Transverse colon (tissue), 4 donors: ENCODE measurements at regions not wholly inside any gene's neighbourhood (a gene's known extent, or its start where the extent isn't known, plus 50 kb on each side); places are given as distances from the start of the nearest gene placed in this dataset.

ENCODE experiments used
- DNase-seq: peaks from one replicate; pipeline ENCODE4 v3.0.0-alpha.2; 2019
- H3K27ac ChIP-seq, 4 donors: fragments of 200-600 bp; sonication (generic); 2 replicates each; pipeline ENCODE4 v1.5.1; 2016 to 2018; ENCODE audit warnings: inconsistent platforms in 4 of 4
- H3K27me3 ChIP-seq: fragments of 200-600 bp; sonication (generic); 2 replicates; pipeline ENCODE4 v1.5.1; 2017; ENCODE audit warnings: inconsistent platforms
- H3K36me3 ChIP-seq, 4 donors: fragments of 200-600 bp; sonication (generic); 2 replicates each; pipeline ENCODE4 v1.5.1; 2017 to 2019; ENCODE audit warnings: inconsistent platforms in 4 of 4
- H3K4me1 ChIP-seq, 4 donors: fragments of 200-600 bp; sonication (generic); 2 replicates each; pipeline ENCODE4 v1.5.1; 2017 to 2020; ENCODE audit warnings: inconsistent platforms in 4 of 4
- H3K4me3 ChIP-seq, 4 donors: fragments of 200-600 bp; sonication (generic); 1 replicate in 1 of 4; 2 replicates in 3 of 4; pipeline versions ENCODE4 v1.5.1 to v1.6.1; 2017 to 2019; ENCODE audit warnings: inconsistent platforms in 4 of 4
- H3K9me3 ChIP-seq, 2 donors: fragments of 200-600 bp; sonication (generic); 2 replicates each; pipeline ENCODE4 v1.5.1; 2017 to 2019; ENCODE audit warnings: inconsistent platforms in 2 of 2
- EP300 ChIP-seq: sonication (generic); formaldehyde crosslinking; IDR thresholded peaks from one replicate; pipeline ENCODE4 v1.6.1; 2017; ENCODE audit warnings: antibody characterized with exemption, low read depth
- POLR2A ChIP-seq: fragments of 450-650 bp; IDR thresholded peaks from one replicate; pipeline ENCODE4 v1.6.1; 2016; ENCODE audit warnings: antibody characterized with exemption, mild to moderate bottlenecking, moderate library complexity
- POLR2AphosphoS5 ChIP-seq, 3 donors: sonication (generic); formaldehyde crosslinking; IDR thresholded peaks; one replicate each; pipeline ENCODE4 v1.6.1; 2016; ENCODE audit warnings: antibody characterized with exemption in 3 of 3
- WGBS, 2 donors: methylation state at CpG; one replicate each; pipeline ENCODE4 v1.1.5; 2018; ENCODE audit warnings: low coverage in 1 of 2; 5-methylcytosine and 5-hydroxymethylcytosine counted together
- in situ Hi-C, 4 donors: fragments of 200-750 bp; cut with MboI; loops; one replicate each; pipeline versions ENCODE4 v1.15.0 to v1.15.1; 2017; ENCODE audit warnings: low sequenced_read_pairs in 3 of 4, low pct_ligation_motif_present in 1 of 4, low pct_unique_long_range_greater_than_20kb in 1 of 4
- intact Hi-C: fragments of 100-400 bp; cut with DNase I; formaldehyde crosslinking; loops from one replicate; pipeline ENCODE4 v1.15.1; 2023; ENCODE audit warnings: low total_unique reads
- TF ChIP-seq, protein P1 (sequence below), 5 experiments: fragments of 200-600 bp in 3 of 5; fragments of 450-650 bp in 2 of 5; sonication (generic) in 3 of 5; IDR thresholded peaks; 1 replicate in 2 of 5; 2 replicates in 3 of 5; pipeline ENCODE4 v1.5.1; 2016 to 2017; ENCODE audit warnings: antibody characterized with exemption in 5 of 5, inconsistent platforms in 3 of 5, mild to moderate bottlenecking in 2 of 5, moderate library complexity in 1 of 5

DNA sequence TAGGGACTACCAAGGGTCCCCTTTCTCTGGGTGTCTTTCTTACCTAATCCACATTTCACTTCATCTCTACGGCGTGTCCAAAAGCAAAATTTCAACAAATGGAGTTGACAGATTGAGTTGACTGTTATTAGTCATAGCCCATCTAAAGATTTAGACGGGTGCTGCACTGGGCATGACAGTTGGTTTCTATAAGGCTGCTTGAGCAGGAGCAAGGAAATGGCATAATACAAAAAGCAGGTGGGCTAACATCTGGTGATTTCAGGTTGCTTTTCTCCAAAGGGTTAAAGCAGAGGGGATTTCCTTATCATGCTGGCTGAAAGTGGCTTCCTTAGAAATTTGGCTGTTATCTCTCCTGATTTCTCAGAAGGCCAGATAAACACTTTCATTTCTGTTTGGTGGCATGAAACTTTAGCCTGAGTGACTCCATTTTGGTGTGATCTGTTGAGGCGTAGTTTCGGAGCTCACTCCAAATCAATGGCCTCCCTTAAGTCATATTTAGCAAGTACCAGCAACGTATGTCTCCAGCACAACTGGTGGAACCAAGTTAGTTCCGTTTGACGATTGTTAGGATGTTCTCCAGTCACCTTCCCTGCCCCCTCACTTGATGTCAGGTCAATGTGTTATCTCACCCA is 440.4 kb downstream of the FGF9 start:
- H3K9me3 ChIP-seq = no peaks in the 10 kb centered on the region
- no peaks in the 10 kb centered on the region for H3K36me3 ChIP-seq
- WGBS, 2 donors = 88 to 100% methylated on average over 3 to 8 of the region's 8 CpGs
- no peak for DNase-seq
- no peaks in the 10 kb centered on the region for H3K27me3 ChIP-seq
- in situ Hi-C loops (no loop called here), intact Hi-C loops (no loop called here)
- no peak overlapping the region for H3K27ac ChIP-seq
- peaks cover 0 to 17% (median 5%) of the 10 kb centered on the region in 4 donors for H3K4me1 ChIP-seq
- TF ChIP-seq, protein P1, sequence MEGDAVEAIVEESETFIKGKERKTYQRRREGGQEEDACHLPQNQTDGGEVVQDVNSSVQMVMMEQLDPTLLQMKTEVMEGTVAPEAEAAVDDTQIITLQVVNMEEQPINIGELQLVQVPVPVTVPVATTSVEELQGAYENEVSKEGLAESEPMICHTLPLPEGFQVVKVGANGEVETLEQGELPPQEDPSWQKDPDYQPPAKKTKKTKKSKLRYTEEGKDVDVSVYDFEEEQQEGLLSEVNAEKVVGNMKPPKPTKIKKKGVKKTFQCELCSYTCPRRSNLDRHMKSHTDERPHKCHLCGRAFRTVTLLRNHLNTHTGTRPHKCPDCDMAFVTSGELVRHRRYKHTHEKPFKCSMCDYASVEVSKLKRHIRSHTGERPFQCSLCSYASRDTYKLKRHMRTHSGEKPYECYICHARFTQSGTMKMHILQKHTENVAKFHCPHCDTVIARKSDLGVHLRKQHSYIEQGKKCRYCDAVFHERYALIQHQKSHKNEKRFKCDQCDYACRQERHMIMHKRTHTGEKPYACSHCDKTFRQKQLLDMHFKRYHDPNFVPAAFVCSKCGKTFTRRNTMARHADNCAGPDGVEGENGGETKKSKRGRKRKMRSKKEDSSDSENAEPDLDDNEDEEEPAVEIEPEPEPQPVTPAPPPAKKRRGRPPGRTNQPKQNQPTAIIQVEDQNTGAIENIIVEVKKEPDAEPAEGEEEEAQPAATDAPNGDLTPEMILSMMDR (IDR thresholded peaks at IDR 0.05) = no peak
- TF ChIP-seq POLR2AphosphoS5 (IDR thresholded peaks at IDR 0.05) (no peak), POLR2A (no peak), EP300 (no peak)
- H3K4me3 ChIP-seq = no peak overlapping the region

DNA sequence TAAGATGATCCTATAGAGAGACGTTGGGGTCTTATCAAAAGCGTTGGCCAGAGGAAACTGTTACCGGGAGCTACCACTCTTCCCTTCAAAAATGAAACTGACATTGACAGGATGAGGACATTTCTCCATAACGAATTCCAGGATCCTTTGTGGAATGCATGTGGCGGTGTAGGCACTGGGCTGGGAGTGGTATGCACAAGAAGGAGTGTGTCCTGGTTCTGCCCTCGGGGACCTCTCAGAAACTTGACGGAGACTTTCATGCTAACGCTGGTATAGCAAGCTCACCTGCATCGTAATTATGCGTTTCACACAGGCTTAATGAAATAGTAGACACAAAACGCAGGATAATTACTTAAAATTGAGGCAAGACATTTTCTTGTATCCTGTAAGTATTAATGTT is 441.1 kb downstream of the FGF9 start:
- no peak for DNase-seq
- in situ Hi-C loops = no loop called here

DNA sequence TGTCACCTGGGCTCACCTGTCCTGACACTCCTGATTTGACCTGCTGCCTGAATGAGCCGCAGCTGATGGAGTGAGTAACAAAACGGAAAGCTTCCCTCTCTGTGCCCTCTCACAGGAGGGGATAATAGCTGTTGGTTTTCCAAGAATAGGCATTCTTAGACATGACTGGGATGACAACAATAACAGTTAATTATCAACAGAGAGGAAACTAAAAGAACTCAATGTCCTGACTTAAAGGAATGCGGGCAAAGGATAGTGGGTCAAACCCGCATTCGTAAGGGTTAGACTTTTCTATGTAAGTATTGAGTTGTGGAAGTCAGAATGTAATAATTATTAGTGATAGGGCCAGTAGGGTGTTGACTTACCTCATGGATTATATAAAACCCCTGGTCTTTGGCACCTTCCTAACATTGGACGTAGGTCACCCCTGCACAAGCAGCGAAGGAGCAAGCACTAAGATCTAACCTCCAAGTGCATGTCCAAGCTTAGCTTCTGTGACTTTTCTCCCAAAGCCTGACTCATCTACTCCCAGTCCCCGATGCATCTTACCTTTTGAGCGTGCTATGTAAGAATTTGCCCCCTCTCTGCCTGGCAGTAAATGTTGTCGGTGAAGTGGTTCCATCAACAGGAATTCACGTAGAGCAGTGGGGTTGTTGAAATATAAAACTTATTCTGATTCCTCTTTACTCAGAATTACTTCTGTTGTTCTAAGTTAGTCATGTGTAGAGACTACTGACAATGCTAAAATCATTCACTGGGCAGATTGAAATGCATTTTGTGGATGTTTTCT is 442.3 kb downstream of the FGF9 start:
- TF ChIP-seq, protein P1 (IDR thresholded peaks at IDR 0.05) = no peak
- TF ChIP-seq POLR2A (no peak), POLR2AphosphoS5 (IDR thresholded peaks at IDR 0.05) (no peak), EP300 (no peak)
- Histone ChIP-seq H3K27ac (no peak overlapping the region), H3K4me3 (no peak overlapping the region), H3K4me1 (peaks cover 0 to 6% (median 0%) of the 10 kb centered on the region in 4 donors), H3K9me3 (no peaks in the 10 kb centered on the region), H3K36me3 (no peaks in the 10 kb centered on the region), H3K27me3 (no peaks in the 10 kb centered on the region)
- no peak for DNase-seq
- WGBS, 2 donors = 91 to 92% methylated on average over 10 to 11 of the region's 11 CpGs
- intact Hi-C loops (no loop called here), in situ Hi-C loops (no loop called here)

More for the DNA sequence above, 441.1 kb downstream of the FGF9 start:
- 88 to 100% methylated on average over 2 to 11 of the region's 11 CpGs for WGBS, 2 donors
- Histone ChIP-seq H3K27me3 (no peaks in the 10 kb centered on the region), H3K9me3 (no peaks in the 10 kb centered on the region), H3K4me1 (peaks cover 0 to 14% (median 5%) of the 10 kb centered on the region in 4 donors), H3K27ac (no peak overlapping the region), H3K36me3 (no peaks in the 10 kb centered on the region), H3K4me3 (no peak overlapping the region)
- TF ChIP-seq, protein P1 (IDR thresholded peaks at IDR 0.05) = no peak
- TF ChIP-seq POLR2AphosphoS5 (IDR thresholded peaks at IDR 0.05) = no peak
- no peak for TF ChIP-seq POLR2A
- TF ChIP-seq EP300 = no peak
- intact Hi-C loops = no loop called here

DNA sequence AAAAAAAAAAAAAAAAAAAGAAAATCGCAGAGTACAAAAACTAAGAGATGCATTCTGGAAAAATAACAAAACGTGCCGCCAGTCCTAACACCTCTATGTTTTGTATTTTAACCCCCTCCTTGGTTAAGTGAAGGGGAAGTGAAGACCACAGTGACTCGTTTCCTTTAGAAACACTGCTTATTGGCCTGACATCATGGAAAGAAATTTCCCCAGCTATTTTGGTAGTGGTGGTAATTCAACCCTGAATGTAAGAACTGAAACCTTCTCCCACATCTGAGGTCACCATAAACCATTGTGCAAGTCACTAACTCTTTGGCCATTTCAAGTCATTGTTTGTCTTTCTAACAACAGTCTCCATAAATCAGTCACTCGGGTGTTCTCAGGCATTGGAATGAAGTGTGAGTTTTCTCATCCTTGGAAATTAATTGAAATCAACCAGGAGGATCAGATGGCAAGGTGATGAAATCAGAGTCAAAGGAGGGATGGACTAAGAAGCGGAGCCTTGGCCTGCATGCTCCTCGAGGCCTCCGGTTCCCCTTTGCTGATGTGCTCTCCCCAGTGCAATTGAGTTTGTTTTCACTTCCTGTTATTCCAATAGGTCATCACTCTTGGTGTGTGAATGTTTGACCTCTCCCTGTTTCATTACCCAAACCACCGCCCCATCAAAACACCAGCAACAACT is 443.9 kb downstream of the FGF9 start:
- Histone ChIP-seq H3K27ac (no peak overlapping the region), H3K4me3 (no peak overlapping the region), H3K27me3 (no peaks in the 10 kb centered on the region), H3K9me3 (no peaks in the 10 kb centered on the region), H3K36me3 (no peaks in the 10 kb centered on the region), H3K4me1 (peaks cover 0 to 6% (median 0%) of the 10 kb centered on the region in 4 donors)
- WGBS, 2 donors = 35 to 53% methylated on average over 4 to 9 of the region's 9 CpGs
- TF ChIP-seq, protein P1 (IDR thresholded peaks at IDR 0.05) = no peak
- TF ChIP-seq POLR2A = no peak
- no peak for TF ChIP-seq EP300
- no peak for TF ChIP-seq POLR2AphosphoS5 (IDR thresholded peaks at IDR 0.05)
- DNase-seq = no peak
- intact Hi-C loops (no loop called here), in situ Hi-C loops (no loop called here)
